SK-N-SH treated with all-trans-retinoic acid at 6 μM for 48 hours (cell line): ENCODE measurements at regions not wholly inside any gene's neighbourhood (a gene's known extent, or its start where the extent isn't known, plus 50 kb on each side); places are given as distances from the start of the nearest gene placed in this dataset.

Experiments used
- ATAC-seq: fragments of 200-7000 bp; cut with Tn5 transposase; 3 replicates; pipeline ENCODE4 v1.9.1; 2020; ENCODE audit warnings: mild to moderate bottlenecking, moderate library complexity
- ARNTL ChIP-seq: fragments of 450-650 bp; formaldehyde crosslinking; IDR thresholded peaks from 2 replicates; pipeline ENCODE4 v1.5.0; 2020; ENCODE audit warnings: low read depth, mild to moderate bottlenecking, moderate library complexity, borderline replicate concordance
- BACH2 ChIP-seq: fragments of 250-450 bp; sonication (Bioruptor Pico); IDR thresholded peaks from 2 replicates; pipeline ENCODE4 v1.9.0; 2021; ENCODE audit warnings: mild to moderate bottlenecking, borderline replicate concordance
- CREB5 ChIP-seq: fragments of 250-450 bp; sonication (Bioruptor Pico); IDR thresholded peaks from 2 replicates; pipeline ENCODE4 v1.5.1; 2020; ENCODE audit warnings: low read depth, mild to moderate bottlenecking, moderate library complexity
- CSDC2 ChIP-seq: fragments of 250-450 bp; sonication (Bioruptor Pico); IDR thresholded peaks from 2 replicates; pipeline ENCODE4 v1.5.0; 2020; ENCODE audit warnings: mild to moderate bottlenecking, moderate library complexity
- CSRNP3 ChIP-seq: fragments of 250-450 bp; sonication (Bioruptor Pico); IDR thresholded peaks from 2 replicates; pipeline ENCODE4 v1.5.1; 2021; ENCODE audit warnings: mild to moderate bottlenecking, moderate library complexity
- ESRRG ChIP-seq: fragments of 250-450 bp; sonication (Bioruptor Pico); IDR thresholded peaks from 2 replicates; pipeline ENCODE4 v1.6.1; 2021; ENCODE audit warnings: mild to moderate bottlenecking
- GLIS3 ChIP-seq: fragments of 250-450 bp; sonication (Bioruptor Pico); IDR thresholded peaks from 2 replicates; pipeline ENCODE4 v1.5.0; 2020; ENCODE audit warnings: mild to moderate bottlenecking, moderate library complexity
- ISL1 ChIP-seq: fragments of 250-450 bp; sonication (Bioruptor Pico); IDR thresholded peaks from 2 replicates; pipeline ENCODE4 v2.1.2; 2022; ENCODE audit warnings: mild to moderate bottlenecking, moderate library complexity
- OSR1 ChIP-seq: fragments of 250-450 bp; sonication (Bioruptor Pico); IDR thresholded peaks from 2 replicates; pipeline ENCODE4 v1.8.0; 2022; ENCODE audit warnings: moderate library complexity, mild to moderate bottlenecking, inconsistent platforms
- PATZ1 ChIP-seq: fragments of 250-450 bp; sonication (Bioruptor Pico); IDR thresholded peaks from 2 replicates; pipeline ENCODE4 v1.8.0; 2020; ENCODE audit warnings: mild to moderate bottlenecking, moderate library complexity, borderline replicate concordance
- POU6F1 ChIP-seq: fragments of 250-450 bp; sonication (Bioruptor Pico); IDR thresholded peaks from 2 replicates; pipeline ENCODE4 v1.8.0; 2021; ENCODE audit warnings: low read depth, mild to moderate bottlenecking, moderate library complexity, borderline replicate concordance
- PPARA ChIP-seq: fragments of 250-450 bp; sonication (Bioruptor Pico); IDR thresholded peaks from 2 replicates; pipeline ENCODE4 v1.5.0; 2020; ENCODE audit warnings: mild to moderate bottlenecking, borderline replicate concordance
- RARB ChIP-seq: fragments of 250-450 bp; sonication (Bioruptor Pico); IDR thresholded peaks from 2 replicates; pipeline ENCODE4 v1.8.0; 2021; ENCODE audit warnings: mild to moderate bottlenecking, moderate library complexity
- SNAI2 ChIP-seq: fragments of 250-450 bp; sonication (Bioruptor Pico); IDR thresholded peaks from 2 replicates; pipeline ENCODE4 v1.5.0; 2020; ENCODE audit warnings: mild to moderate bottlenecking, moderate library complexity
- TCF4 ChIP-seq: fragments of 250-450 bp; sonication (Bioruptor Pico); IDR thresholded peaks from 2 replicates; pipeline ENCODE4 v1.8.0; 2021; ENCODE audit warnings: mild to moderate bottlenecking, moderate library complexity, borderline replicate concordance
- TOX ChIP-seq: fragments of 250-450 bp; sonication (Bioruptor Pico); IDR thresholded peaks from 2 replicates; pipeline ENCODE4 v1.8.0; 2021; ENCODE audit warnings: mild to moderate bottlenecking, moderate library complexity, borderline replicate concordance
- ZC3H10 ChIP-seq: fragments of 250-450 bp; sonication (Bioruptor Pico); IDR thresholded peaks from 2 replicates; pipeline ENCODE4 v1.5.1; 2021; ENCODE audit warnings: mild to moderate bottlenecking, moderate library complexity
- ZFP3 ChIP-seq: fragments of 250-450 bp; sonication (Bioruptor Pico); IDR thresholded peaks from 2 replicates; pipeline ENCODE4 v1.5.0; 2020; ENCODE audit warnings: mild to moderate bottlenecking, moderate library complexity
- ZFP30 ChIP-seq: fragments of 450-650 bp; formaldehyde crosslinking; IDR thresholded peaks from 2 replicates; pipeline ENCODE4 v1.5.0; 2022; ENCODE audit warnings: mild to moderate bottlenecking, moderate library complexity
- ZNF565 ChIP-seq: fragments of 450-650 bp; formaldehyde crosslinking; conservative IDR thresholded peaks from 2 replicates; pipeline ENCODE4 v1.5.0; 2020; ENCODE audit warnings: low read depth, mild to moderate bottlenecking, moderate library complexity
- ZNF70 ChIP-seq: fragments of 450-650 bp; formaldehyde crosslinking; IDR thresholded peaks from 2 replicates; pipeline ENCODE4 v1.5.0; 2020; ENCODE audit warnings: mild to moderate bottlenecking, moderate library complexity
- ZNF8 ChIP-seq: fragments of 450-650 bp; formaldehyde crosslinking; IDR thresholded peaks from 2 replicates; pipeline ENCODE4 v1.5.0; 2020; ENCODE audit warnings: mild to moderate bottlenecking, moderate library complexity

- no peak for TF ChIP-seq ARNTL (CRISPR knock-in tag)
- TF ChIP-seq ISL1 (CRISPR knock-in tag), result no peak
- no peak for TF ChIP-seq CREB5
- no peak for TF ChIP-seq ZC3H10 (CRISPR knock-in tag)
- no peak for TF ChIP-seq SNAI2 (CRISPR knock-in tag)
- TF ChIP-seq TOX (CRISPR knock-in tag), result no peak
- TF ChIP-seq ZNF70 (CRISPR knock-in tag), result no peak
- no peak for TF ChIP-seq RARB (CRISPR knock-in tag)
- no peak for TF ChIP-seq OSR1 (CRISPR knock-in tag)
- TF ChIP-seq, all 23 proteins: peak for 0
- ATAC-seq, result no peak
Observed at GRCh38 chr3:166190360-166190759, 353.1 kb upstream of the BCHE start.

- TF ChIP-seq CREB5, result no peak
- TF ChIP-seq CSDC2 (CRISPR knock-in tag), result no peak
- TF ChIP-seq ARNTL (CRISPR knock-in tag), result no peak
- TF ChIP-seq POU6F1 (CRISPR knock-in tag), result no peak
- no peak for TF ChIP-seq RARB (CRISPR knock-in tag)
- no peak for TF ChIP-seq ZFP3
- TF ChIP-seq TOX (CRISPR knock-in tag), result no peak
- no peak for TF ChIP-seq CSRNP3 (CRISPR knock-in tag)
- TF ChIP-seq ZNF70 (CRISPR knock-in tag), result no peak
- TF ChIP-seq BACH2 (CRISPR knock-in tag), result no peak
- no peak for TF ChIP-seq ZNF8
- TF ChIP-seq GLIS3, result no peak
- TF ChIP-seq PPARA (CRISPR knock-in tag), result no peak
- no peak for TF ChIP-seq ESRRG (CRISPR knock-in tag)
- no peak for TF ChIP-seq ZC3H10 (CRISPR knock-in tag)
- no peak for TF ChIP-seq PATZ1 (CRISPR knock-in tag)
- no peak for TF ChIP-seq TCF4 (CRISPR knock-in tag)
- ATAC-seq, result no peak
Observed at GRCh38 chr3:166187237-166187636, 350.0 kb upstream of the BCHE start.

- no peak for ATAC-seq
- TF ChIP-seq BACH2 (CRISPR knock-in tag), result no peak
- TF ChIP-seq RARB (CRISPR knock-in tag), result no peak
- no peak for TF ChIP-seq SNAI2 (CRISPR knock-in tag)
- no peak for TF ChIP-seq ZC3H10 (CRISPR knock-in tag)
- no peak for TF ChIP-seq ISL1 (CRISPR knock-in tag)
- TF ChIP-seq ZNF70 (CRISPR knock-in tag), result no peak
- TF ChIP-seq ESRRG (CRISPR knock-in tag), result no peak
Observed at GRCh38 chr3:166186003-166186402, 348.8 kb upstream of the BCHE start.

GRCh38 chr3:166177130-166177529, 339.9 kb upstream of the BCHE start:
- no peak for TF ChIP-seq GLIS3
- TF ChIP-seq ZNF8, result no peak
- no peak for TF ChIP-seq SNAI2 (CRISPR knock-in tag)
- TF ChIP-seq CREB5, result no peak
- no peak for TF ChIP-seq ARNTL (CRISPR knock-in tag)
- no peak for TF ChIP-seq ISL1 (CRISPR knock-in tag)
- TF ChIP-seq RARB (CRISPR knock-in tag), result no peak
- TF ChIP-seq OSR1 (CRISPR knock-in tag), result no peak
- TF ChIP-seq ZNF565, result no peak
- TF ChIP-seq ZFP30, result no peak
- TF ChIP-seq, all 23 proteins: peak for 0
- no peak for ATAC-seq
